Uterus (tissue), 2 donors: ENCODE measurements at regions not wholly inside any gene's neighbourhood (a gene's known extent, or its start where the extent isn't known, plus 50 kb on each side); places are given as distances from the start of the nearest gene placed in this dataset.

ENCODE experiments used
- CTCF ChIP-seq, 4 experiments: fragments of 200-600 bp in 2 of 4; fragments of 450-650 bp in 2 of 4; sonication (generic) in 2 of 4; IDR thresholded peaks; one replicate each; pipeline ENCODE4 v1.5.1; 2016 to 2019; ENCODE audit warnings: antibody characterized with exemption in 4 of 4, mild to moderate bottlenecking in 2 of 4, moderate library complexity in 1 of 4
- POLR2A ChIP-seq, 2 donors: fragments of 450-650 bp; IDR thresholded peaks; one replicate each; pipeline ENCODE4 v1.6.1; 2016; ENCODE audit warnings: antibody characterized with exemption in 2 of 2, mild to moderate bottlenecking in 1 of 2, moderate library complexity in 1 of 2

- TF ChIP-seq CTCF (IDR thresholded peaks at IDR 0.05) (no peak), POLR2A (IDR thresholded peaks at IDR 0.05) (no peak)
Measured at GRCh38 chr20:50311308-50312001, 120.8 kb downstream of the CEBPB start.
